MM.1S (cell line): ENCODE measurements at regions not wholly inside any gene's neighbourhood (a gene's known extent, or its start where the extent isn't known, plus 50 kb on each side); places are given as distances from the start of the nearest gene placed in this dataset.
A peak's percentile ranks its signal among the peaks of the same experiment; 100 is the strongest.

Experiments used
- DNase-seq: peaks from one replicate; pipeline ENCODE4 v3.0.0-alpha.2; 2015
- H2AFZ ChIP-seq: fragments of 300-600 bp; sonication (generic); 2 replicates; pipeline ENCODE4 v1.6.0; 2016; ENCODE audit warnings: antibody characterized with exemption, low read length
- H3F3A ChIP-seq: fragments of 300-600 bp; sonication (generic); 2 replicates; pipeline ENCODE4 v1.6.1; 2016; ENCODE audit warnings: mild to moderate bottlenecking, antibody characterized with exemption, low read length, moderate library complexity, mixed read lengths; ENCODE audit not compliant: insufficient read depth
- H3K27ac ChIP-seq: fragments of 300-600 bp; sonication (generic); 2 replicates; pipeline ENCODE4 v1.5.1; 2016; ENCODE audit warnings: mild to moderate bottlenecking, low read length
- H3K27me3 ChIP-seq: fragments of 300-600 bp; sonication (generic); replicated peaks from 2 replicates; pipeline ENCODE4 v1.6.0; 2016; ENCODE audit warnings: low read length; ENCODE audit not compliant: insufficient read depth
- H3K36me3 ChIP-seq: fragments of 300-600 bp; sonication (generic); replicated peaks from 2 replicates; pipeline ENCODE4 v1.6.1; 2016; ENCODE audit warnings: mild to moderate bottlenecking, low read length, mixed read lengths; ENCODE audit not compliant: insufficient read depth
- H3K4me1 ChIP-seq: fragments of 300-600 bp; sonication (generic); 2 replicates; pipeline ENCODE4 v1.6.1; 2016; ENCODE audit warnings: low read length, mixed read lengths
- H3K4me2 ChIP-seq: fragments of 300-600 bp; sonication (generic); 2 replicates; pipeline ENCODE4 v1.6.0; 2016; ENCODE audit warnings: low read depth, low read length
- H3K4me3 ChIP-seq: fragments of 300-600 bp; sonication (generic); 2 replicates; pipeline ENCODE4 v1.5.1; 2016; ENCODE audit warnings: low read length, mixed read lengths
- H3K79me2 ChIP-seq: fragments of 300-600 bp; sonication (generic); 2 replicates; pipeline ENCODE4 v1.6.1; 2016; ENCODE audit warnings: mixed run types, low read length, mixed read lengths
- H3K9ac ChIP-seq: fragments of 300-600 bp; sonication (generic); 2 replicates; pipeline ENCODE4 v1.6.1; 2016; ENCODE audit warnings: low read length, mixed read lengths
- H3K9me2 ChIP-seq: fragments of 300-600 bp; sonication (generic); replicated peaks from 2 replicates; pipeline ENCODE4 v1.6.1; 2016; ENCODE audit warnings: mild to moderate bottlenecking, low read length, mixed read lengths; ENCODE audit not compliant: insufficient read depth
- H3K9me3 ChIP-seq: fragments of 300-600 bp; sonication (generic); replicated peaks from 2 replicates; pipeline ENCODE4 v1.6.1; 2016; ENCODE audit warnings: mild to moderate bottlenecking, low read length, mixed read lengths; ENCODE audit not compliant: insufficient read depth
- H4K20me1 ChIP-seq: fragments of 300-600 bp; sonication (generic); 2 replicates; pipeline ENCODE4 v1.6.1; 2016; ENCODE audit warnings: mild to moderate bottlenecking, low read length, moderate library complexity, mixed read lengths; ENCODE audit not compliant: insufficient read depth
- EZH2 ChIP-seq: fragments of 300-600 bp; sonication (generic); optimal IDR thresholded peaks from 2 replicates; pipeline ENCODE3; 2017; ENCODE audit warnings: low read depth, mild to moderate bottlenecking, antibody characterized with exemption, low read length, mixed read lengths
- EZH2phosphoT487 ChIP-seq: fragments of 300-600 bp; sonication (generic); IDR thresholded peaks from 2 replicates; pipeline ENCODE4 v1.6.1; 2018; ENCODE audit warnings: antibody characterized with exemption, low read length
- TF ChIP-seq, protein P1 (sequence below): fragments of 300-600 bp; sonication (generic); IDR thresholded peaks from 2 replicates; pipeline ENCODE4 v1.5.1; 2016; ENCODE audit warnings: antibody characterized with exemption, low read length, mixed read lengths

DNA sequence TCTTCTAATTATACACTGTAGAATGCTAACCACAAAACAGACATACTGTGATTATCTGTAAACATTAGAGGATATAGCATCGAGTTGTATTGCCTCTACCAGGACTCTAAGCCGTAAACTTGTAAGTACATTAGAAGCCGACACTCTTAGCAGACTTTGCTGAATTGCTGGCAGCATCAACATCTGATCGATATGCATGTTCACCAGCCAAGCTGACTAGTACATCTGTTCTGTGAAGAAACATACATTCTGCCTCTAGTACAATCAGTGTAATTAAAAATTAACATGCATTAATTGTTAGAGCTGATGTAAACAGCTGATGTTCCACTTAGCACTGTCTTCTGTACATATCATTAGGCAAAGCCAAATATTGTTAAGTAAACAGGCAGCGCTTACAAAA is 502.2 kb downstream of the NR4A2 start:
- H3K4me1 ChIP-seq: no peaks in the 10 kb centered on the region
- H3K9me2 ChIP-seq: no peaks in the 10 kb centered on the region
- H3K4me2 ChIP-seq: no peak overlapping the region
- H2AFZ ChIP-seq: no peak overlapping the region
- H3K4me3 ChIP-seq: no peak overlapping the region
- H3F3A ChIP-seq: no peaks in the 10 kb centered on the region
- H3K9me3 ChIP-seq: no peaks in the 10 kb centered on the region
- H4K20me1 ChIP-seq: no peaks in the 10 kb centered on the region
- H3K9ac ChIP-seq: no peak overlapping the region
- no peak for TF ChIP-seq EZH2phosphoT487
- no peak for TF ChIP-seq EZH2
- TF ChIP-seq, protein P1, sequence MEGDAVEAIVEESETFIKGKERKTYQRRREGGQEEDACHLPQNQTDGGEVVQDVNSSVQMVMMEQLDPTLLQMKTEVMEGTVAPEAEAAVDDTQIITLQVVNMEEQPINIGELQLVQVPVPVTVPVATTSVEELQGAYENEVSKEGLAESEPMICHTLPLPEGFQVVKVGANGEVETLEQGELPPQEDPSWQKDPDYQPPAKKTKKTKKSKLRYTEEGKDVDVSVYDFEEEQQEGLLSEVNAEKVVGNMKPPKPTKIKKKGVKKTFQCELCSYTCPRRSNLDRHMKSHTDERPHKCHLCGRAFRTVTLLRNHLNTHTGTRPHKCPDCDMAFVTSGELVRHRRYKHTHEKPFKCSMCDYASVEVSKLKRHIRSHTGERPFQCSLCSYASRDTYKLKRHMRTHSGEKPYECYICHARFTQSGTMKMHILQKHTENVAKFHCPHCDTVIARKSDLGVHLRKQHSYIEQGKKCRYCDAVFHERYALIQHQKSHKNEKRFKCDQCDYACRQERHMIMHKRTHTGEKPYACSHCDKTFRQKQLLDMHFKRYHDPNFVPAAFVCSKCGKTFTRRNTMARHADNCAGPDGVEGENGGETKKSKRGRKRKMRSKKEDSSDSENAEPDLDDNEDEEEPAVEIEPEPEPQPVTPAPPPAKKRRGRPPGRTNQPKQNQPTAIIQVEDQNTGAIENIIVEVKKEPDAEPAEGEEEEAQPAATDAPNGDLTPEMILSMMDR: no peak
- no peaks in the 10 kb centered on the region for H3K27me3 ChIP-seq
- no peaks in the 10 kb centered on the region for H3K79me2 ChIP-seq
- no peak for DNase-seq
- no peak overlapping the region for H3K27ac ChIP-seq
- no peaks in the 10 kb centered on the region for H3K36me3 ChIP-seq

DNA sequence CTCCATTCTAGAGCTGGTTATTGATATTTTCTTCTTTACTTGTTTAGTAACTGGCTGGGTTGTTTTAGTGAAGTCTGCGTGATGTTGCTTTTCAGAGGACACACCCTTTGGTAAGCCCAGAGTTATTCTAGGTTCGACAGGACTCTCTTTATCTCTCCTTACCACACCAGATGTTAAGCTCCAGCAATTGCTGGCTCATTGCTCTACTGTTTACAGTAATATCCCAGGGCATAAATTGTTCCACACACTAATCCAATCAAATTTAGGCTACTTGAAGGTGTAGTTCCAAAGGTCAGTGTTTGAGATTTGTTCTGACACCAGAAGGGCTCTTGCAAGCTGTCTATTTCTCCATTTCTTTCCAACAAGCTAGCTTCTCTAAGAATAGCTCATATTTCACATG is 506.6 kb downstream of the NR4A2 start:
- TF ChIP-seq EZH2phosphoT487 (no peak), EZH2 (no peak)
- TF ChIP-seq, protein P1: no peak
- no peak for DNase-seq
- Histone ChIP-seq H3K36me3 (no peaks in the 10 kb centered on the region), H3K79me2 (no peaks in the 10 kb centered on the region), H3F3A (no peaks in the 10 kb centered on the region), H3K4me2 (no peak overlapping the region), H3K4me3 (no peak overlapping the region), H3K4me1 (no peaks in the 10 kb centered on the region), H4K20me1 (no peaks in the 10 kb centered on the region), H3K27ac (no peak overlapping the region), H3K9me2 (no peaks in the 10 kb centered on the region), H3K9me3 (no peaks in the 10 kb centered on the region), H3K27me3 (no peaks in the 10 kb centered on the region), H2AFZ (no peak overlapping the region), H3K9ac (no peak overlapping the region)

DNA sequence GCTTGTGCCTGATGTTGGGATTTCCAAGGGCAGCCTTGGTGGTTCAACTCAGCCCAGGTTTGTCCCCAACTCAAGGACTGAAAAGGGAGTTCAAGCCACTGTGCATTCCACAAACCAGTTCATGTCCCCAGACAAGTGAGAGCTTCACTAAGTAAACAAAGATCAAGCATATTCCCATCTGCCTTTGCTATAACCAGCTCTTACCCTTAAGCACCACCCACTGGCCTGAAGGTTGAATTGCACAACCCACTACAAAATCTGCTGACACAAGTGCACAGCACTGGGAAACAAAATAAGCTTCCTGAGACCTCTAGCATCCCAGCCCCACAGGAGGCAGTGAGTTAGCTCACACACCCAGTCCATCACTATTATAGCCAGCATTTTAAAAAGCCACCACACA is 516.7 kb downstream of the NR4A2 start:
- Histone ChIP-seq H3K79me2 (no peaks in the 10 kb centered on the region), H3K4me1 (no peaks in the 10 kb centered on the region), H3K4me2 (no peak overlapping the region), H3K4me3 (no peak overlapping the region), H3K9ac (no peak overlapping the region), H3K9me3 (no peaks in the 10 kb centered on the region), H3K36me3 (no peaks in the 10 kb centered on the region), H3K27ac (no peak overlapping the region), H3K27me3 (no peaks in the 10 kb centered on the region), H4K20me1 (no peaks in the 10 kb centered on the region), H3F3A (no peaks in the 10 kb centered on the region), H2AFZ (0 out of 2 replicates have a peak overlapping the region, but pooled peaks have one; percentile 28), H3K9me2 (no peaks in the 10 kb centered on the region)
- TF ChIP-seq EZH2: no peak
- TF ChIP-seq, protein P1: peak; percentile 72
- DNase-seq: peak; percentile 50
